ENCODE measurements at regions not wholly inside any gene's neighbourhood (a gene's known extent, or its start where the extent isn't known, plus 50 kb on each side); places are given as distances from the start of the nearest gene placed in this dataset.

- Mint-ChIP-seq H3K27ac (no peak overlapping the region), H3K4me3 (no peak overlapping the region), H3K9me3 (peaks cover 18 to 19% of the 10 kb centered on the region in 2 experiments), H3K4me1 (no peaks in the 10 kb centered on the region), H3K36me3 (ENCODE audit: insufficient read depth in 1 of 3, low read depth in 3 of 3) (peaks cover 0 to 21% (median 1%) of the 10 kb centered on the region in 3 experiments; a peak in 3 of 7 replicates), H3K27me3 (ENCODE audit: low read depth) (no peaks in the 10 kb centered on the region)
- no CpG with 5 or more reads among the region's 2 CpGs for WGBS (ENCODE audit: extremely low coverage, insufficient read length, low lambda C conversion rate)
- Histone ChIP-seq H3K23ac (ENCODE audit: insufficient read length, low read depth, low read length) (no peak overlapping the region), H3K9me3 (ENCODE audit: control insufficient read depth, low read depth, low read length) (no peaks in the 10 kb centered on the region), H2BK5ac (ENCODE audit: insufficient read length, low read length) (no peak overlapping the region), H3K4ac (ENCODE audit: low read depth, low read length) (no peak overlapping the region), H2BK120ac (ENCODE audit: low read depth, low read length, poor library complexity, severe bottlenecking) (no peak overlapping the region), H3K56ac (ENCODE audit: insufficient read length, low read depth, low read length) (no peak overlapping the region), H3T11ph (ENCODE audit: low read length) (no peak overlapping the region), H4K91ac (ENCODE audit: insufficient read length, low read depth, low read length) (no peak overlapping the region), H2BK20ac (ENCODE audit: low read depth, low read length, poor library complexity, severe bottlenecking) (no peak overlapping the region), H3K23me2 (ENCODE audit: insufficient read length, low read depth, low read length, poor library complexity, severe bottlenecking) (no peaks in the 10 kb centered on the region), H3K27me3 (ENCODE audit: insufficient read depth, low read length) (no peaks in the 10 kb centered on the region), H4K5ac (ENCODE audit: insufficient read length, low read depth, low read length) (no peak overlapping the region), H2AFZ (ENCODE audit: low read length) (no peak overlapping the region), H2BK12ac (ENCODE audit: insufficient read length, low read depth, low read length) (no peak overlapping the region), H4K8ac (replicated peaks; ENCODE audit: insufficient read length, low read depth, low read length) (no peak overlapping the region), H3K4me1 (ENCODE audit: insufficient read depth, low read length) (no peaks in the 10 kb centered on the region), H3K14ac (ENCODE audit: insufficient read depth, low read length) (no peak overlapping the region), H3K79me1 (ENCODE audit: insufficient read depth, low read depth, low read length, poor library complexity, severe bottlenecking) (no peaks in the 10 kb centered on the region), H2BK15ac (ENCODE audit: low read depth, low read length) (no peak overlapping the region), H3K18ac (ENCODE audit: insufficient read length, low read depth, low read length) (no peak overlapping the region), H3K9ac (ENCODE audit: extremely low read depth, insufficient read length, low read length) (no peak overlapping the region), H2AK5ac (ENCODE audit: insufficient read length, low read length) (no peak overlapping the region), H4K20me1 (ENCODE audit: control insufficient read depth, insufficient read depth, insufficient read length) (no peaks in the 10 kb centered on the region), H3K79me2 (ENCODE audit: insufficient read depth, low read length) (no peaks in the 10 kb centered on the region), H3K27ac (ENCODE audit: insufficient read length, low read depth, low read length) (no peak overlapping the region), H3K4me2 (ENCODE audit: insufficient read depth, insufficient read length, low read length) (no peak overlapping the region)
- no peak for DNase-seq
- no peak for TF ChIP-seq CTCF (conservative IDR thresholded peaks at IDR 0.05)
Measured at GRCh38 chr13:63605403-63605802, 2189.8 kb upstream of the PCDH20 start.
